ENCODE measurements at regions not wholly inside any gene's neighbourhood (a gene's known extent, or its start where the extent isn't known, plus 50 kb on each side); places are given as distances from the start of the nearest gene placed in this dataset.

- no peaks in the 10 kb centered on the region for H3K9me3 Mint-ChIP-seq
- H3K4me1 Mint-ChIP-seq, result no peaks in the 10 kb centered on the region
- H3K36me3 Mint-ChIP-seq, result no peaks in the 10 kb centered on the region
- TF ChIP-seq CTCF (IDR thresholded peaks at IDR 0.05; ENCODE audit: unreplicated experiment), result no peak
- no peak overlapping the region for H3K27ac Mint-ChIP-seq
- no peak for DNase-seq (ENCODE audit: low spot score in 2 of 2, unreplicated experiment in 2 of 2)
- no peak overlapping the region for H3K4me3 Mint-ChIP-seq
- H3K27me3 Mint-ChIP-seq (ENCODE audit: low read depth), result peaks cover 7% of the 10 kb centered on the region
These were observed 1446.5 kb upstream of the GOT2 start for GRCh38 chr16:60180609-60181008.

- no peak overlapping the region for H3K27ac Mint-ChIP-seq
- H3K4me1 Mint-ChIP-seq, result no peaks in the 10 kb centered on the region
- no peak for DNase-seq (ENCODE audit: low spot score in 2 of 2, unreplicated experiment in 2 of 2)
- H3K4me3 Mint-ChIP-seq, result no peak overlapping the region
- no peak for TF ChIP-seq CTCF (IDR thresholded peaks at IDR 0.05; ENCODE audit: unreplicated experiment)
- no peaks in the 10 kb centered on the region for H3K9me3 Mint-ChIP-seq
- H3K27me3 Mint-ChIP-seq (ENCODE audit: low read depth), result no peaks in the 10 kb centered on the region
- no peaks in the 10 kb centered on the region for H3K36me3 Mint-ChIP-seq
These were observed 1436.1 kb upstream of the GOT2 start for GRCh38 chr16:60170196-60170595.

DNA sequence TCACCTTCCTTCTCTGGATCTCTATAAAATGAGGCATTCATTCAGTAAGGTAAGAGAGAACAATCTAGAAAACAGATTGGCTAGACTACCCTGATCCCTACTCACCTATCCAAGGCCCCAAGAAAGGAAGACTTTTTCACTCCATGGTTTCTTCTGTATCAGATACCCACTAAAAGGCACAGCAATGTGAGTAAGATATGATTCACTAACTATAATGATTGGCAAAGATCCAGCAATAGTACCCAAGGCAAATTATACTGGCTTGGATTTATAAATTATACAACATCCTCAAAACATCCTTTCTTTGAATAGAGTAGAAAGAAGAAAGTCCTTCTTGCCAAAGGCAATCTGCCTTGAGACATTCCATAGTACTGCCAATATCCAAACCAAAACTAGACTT, 1432.0 kb upstream of the GOT2 start:
- no peak for DNase-seq (ENCODE audit: low spot score in 2 of 2, unreplicated experiment in 2 of 2)
- TF ChIP-seq CTCF (IDR thresholded peaks at IDR 0.05; ENCODE audit: unreplicated experiment), result no peak
- H3K36me3 Mint-ChIP-seq, result no peaks in the 10 kb centered on the region
- no peaks in the 10 kb centered on the region for H3K4me1 Mint-ChIP-seq
- H3K9me3 Mint-ChIP-seq, result no peaks in the 10 kb centered on the region
- no peaks in the 10 kb centered on the region for H3K27me3 Mint-ChIP-seq (ENCODE audit: low read depth)
- no peak overlapping the region for H3K27ac Mint-ChIP-seq
- H3K4me3 Mint-ChIP-seq, result no peak overlapping the region

- H3K27ac Mint-ChIP-seq, result no peak overlapping the region
- H3K27me3 Mint-ChIP-seq (ENCODE audit: low read depth), result no peaks in the 10 kb centered on the region
- DNase-seq (ENCODE audit: low spot score in 2 of 2, unreplicated experiment in 2 of 2), result no peak
These were observed 1417.9 kb upstream of the GOT2 start for GRCh38 chr16:60151987-60152386.

GRCh38 chr16:60150907-60151306, 1416.8 kb upstream of the GOT2 start:
- H3K36me3 Mint-ChIP-seq, result no peaks in the 10 kb centered on the region
- no peak for TF ChIP-seq CTCF (IDR thresholded peaks at IDR 0.05; ENCODE audit: unreplicated experiment)
- DNase-seq (ENCODE audit: low spot score in 2 of 2, unreplicated experiment in 2 of 2), result no peak
- peaks cover 14% of the 10 kb centered on the region for H3K9me3 Mint-ChIP-seq
- H3K27ac Mint-ChIP-seq, result no peak overlapping the region
- no peak overlapping the region for H3K4me3 Mint-ChIP-seq
- H3K4me1 Mint-ChIP-seq, result no peaks in the 10 kb centered on the region
- no peaks in the 10 kb centered on the region for H3K27me3 Mint-ChIP-seq (ENCODE audit: low read depth)

More at GRCh38 chr16:60151987-60152386, 1417.9 kb upstream of the GOT2 start:
- Mint-ChIP-seq H3K36me3 (no peaks in the 10 kb centered on the region), H3K9me3 (peaks cover 14% of the 10 kb centered on the region), H3K4me1 (no peaks in the 10 kb centered on the region), H3K4me3 (no peak overlapping the region)
- TF ChIP-seq CTCF (IDR thresholded peaks at IDR 0.05; ENCODE audit: unreplicated experiment), result no peak

DNA sequence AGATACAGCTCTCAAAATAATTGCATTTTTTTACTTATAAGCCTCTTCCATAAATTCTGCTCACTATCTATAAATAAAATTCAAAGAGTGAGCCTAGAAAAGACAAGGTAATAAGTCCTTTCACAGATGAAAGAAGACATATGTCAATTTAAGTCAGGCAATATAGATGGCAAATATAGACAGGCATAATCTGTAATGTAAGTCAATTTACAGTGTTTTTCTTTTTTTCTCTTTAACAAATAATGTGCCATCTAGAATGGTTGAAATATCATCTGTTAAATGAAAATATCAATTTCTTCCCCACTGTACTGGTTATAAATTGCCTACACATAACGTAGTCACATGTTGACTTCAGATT, 1409.2 kb upstream of the GOT2 start:
- Mint-ChIP-seq H3K4me3 (no peak overlapping the region), H3K4me1 (peaks cover 3% of the 10 kb centered on the region), H3K9me3 (peaks cover 19% of the 10 kb centered on the region), H3K27me3 (ENCODE audit: low read depth) (no peaks in the 10 kb centered on the region), H3K36me3 (no peaks in the 10 kb centered on the region), H3K27ac (no peak overlapping the region)
- DNase-seq (ENCODE audit: low spot score in 2 of 2, unreplicated experiment in 2 of 2), result no peak
- no peak for TF ChIP-seq CTCF (IDR thresholded peaks at IDR 0.05; ENCODE audit: unreplicated experiment)
